Prostate gland (tissue), 2 donors: ENCODE measurements at regions not wholly inside any gene's neighbourhood (a gene's known extent, or its start where the extent isn't known, plus 50 kb on each side); places are given as distances from the start of the nearest gene placed in this dataset.

ENCODE experiments used
- DNase-seq: peaks from one replicate; pipeline ENCODE4 v3.0.0-alpha.2; 2019; ENCODE audit warnings: low spot score
- H3K27ac ChIP-seq, 2 donors: fragments of 200-600 bp; sonication (generic); 2 replicates each; pipeline ENCODE4 v1.5.1; 2017 to 2019
- H3K27me3 ChIP-seq: fragments of 200-600 bp; sonication (generic); replicated peaks from 2 replicates; pipeline ENCODE4 v1.5.1; 2019; ENCODE audit not compliant: insufficient read depth
- H3K36me3 ChIP-seq, 2 donors: fragments of 200-600 bp; sonication (generic); 1 replicate in 1 of 2; 2 replicates in 1 of 2; pipeline versions ENCODE4 v1.5.1 to v1.8.1; 2017 to 2019
- H3K4me1 ChIP-seq: fragments of 200-600 bp; sonication (generic); replicated peaks from 2 replicates; pipeline ENCODE4 v1.5.1; 2019
- H3K4me3 ChIP-seq, 2 donors: fragments of 200-600 bp; sonication (generic); 2 replicates each; pipeline ENCODE4 v1.5.1; 2017 to 2019
- H3K9me3 ChIP-seq: fragments of 200-600 bp; sonication (generic); 2 replicates; pipeline ENCODE4 v1.5.1; 2017
- POLR2A ChIP-seq: fragments of 450-650 bp; IDR thresholded peaks from one replicate; pipeline ENCODE4 v1.6.1; 2016; ENCODE audit warnings: antibody characterized with exemption, mild to moderate bottlenecking
- POLR2AphosphoS5 ChIP-seq: sonication (generic); formaldehyde crosslinking; IDR thresholded peaks from one replicate; pipeline ENCODE4 v1.6.1; 2017; ENCODE audit warnings: antibody characterized with exemption
- WGBS: methylation state at CpG from one replicate; pipeline ENCODE4 v1.1.5; 2018; 5-methylcytosine and 5-hydroxymethylcytosine counted together
- intact Hi-C: fragments of 100-400 bp; cut with DNase I; formaldehyde crosslinking; loops from one replicate; pipeline ENCODE4 v1.14.2; 2022
- TF ChIP-seq, protein P1 (sequence below), 4 experiments: fragments of 200-600 bp in 2 of 4; fragments of 450-650 bp in 2 of 4; sonication (generic) in 2 of 4; IDR thresholded peaks; 1 replicate in 3 of 4; 2 replicates in 1 of 4; pipeline ENCODE4 v1.5.1; 2016 to 2019; ENCODE audit warnings: antibody characterized with exemption in 4 of 4, mild to moderate bottlenecking in 2 of 4, moderate library complexity in 2 of 4

DNA sequence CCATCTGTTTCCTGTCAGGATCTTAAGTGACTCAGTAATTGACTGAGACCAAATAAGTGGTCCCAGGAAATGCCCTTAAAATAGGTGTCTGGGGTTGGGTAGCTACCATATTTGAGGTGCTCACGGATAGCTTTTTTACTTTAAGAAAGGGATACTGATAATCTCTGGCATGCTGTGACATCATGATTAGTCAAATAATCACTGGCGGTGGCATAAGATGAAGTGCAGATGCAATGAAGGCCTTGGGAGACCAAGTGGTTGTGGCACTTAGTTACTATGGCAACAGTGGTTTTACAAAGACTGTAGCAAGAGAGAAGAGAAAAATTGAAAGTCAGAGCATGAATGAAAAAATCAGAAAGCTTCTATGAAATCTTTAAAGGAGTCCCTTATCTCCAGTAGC, 114.5 kb upstream of the SLIT2 start:
- Histone ChIP-seq H3K4me1 (no peaks in the 10 kb centered on the region), H3K27me3 (no peaks in the 10 kb centered on the region), H3K9me3 (no peaks in the 10 kb centered on the region), H3K36me3 (no peaks in the 10 kb centered on the region), H3K27ac (no peak overlapping the region), H3K4me3 (no peak overlapping the region)
- intact Hi-C loops, result no loop called here
- DNase-seq, result no peak
- WGBS, result 74% methylated on average over 2 of the region's 2 CpGs
- TF ChIP-seq POLR2AphosphoS5 (no peak), POLR2A (no peak)
- TF ChIP-seq, protein P1, sequence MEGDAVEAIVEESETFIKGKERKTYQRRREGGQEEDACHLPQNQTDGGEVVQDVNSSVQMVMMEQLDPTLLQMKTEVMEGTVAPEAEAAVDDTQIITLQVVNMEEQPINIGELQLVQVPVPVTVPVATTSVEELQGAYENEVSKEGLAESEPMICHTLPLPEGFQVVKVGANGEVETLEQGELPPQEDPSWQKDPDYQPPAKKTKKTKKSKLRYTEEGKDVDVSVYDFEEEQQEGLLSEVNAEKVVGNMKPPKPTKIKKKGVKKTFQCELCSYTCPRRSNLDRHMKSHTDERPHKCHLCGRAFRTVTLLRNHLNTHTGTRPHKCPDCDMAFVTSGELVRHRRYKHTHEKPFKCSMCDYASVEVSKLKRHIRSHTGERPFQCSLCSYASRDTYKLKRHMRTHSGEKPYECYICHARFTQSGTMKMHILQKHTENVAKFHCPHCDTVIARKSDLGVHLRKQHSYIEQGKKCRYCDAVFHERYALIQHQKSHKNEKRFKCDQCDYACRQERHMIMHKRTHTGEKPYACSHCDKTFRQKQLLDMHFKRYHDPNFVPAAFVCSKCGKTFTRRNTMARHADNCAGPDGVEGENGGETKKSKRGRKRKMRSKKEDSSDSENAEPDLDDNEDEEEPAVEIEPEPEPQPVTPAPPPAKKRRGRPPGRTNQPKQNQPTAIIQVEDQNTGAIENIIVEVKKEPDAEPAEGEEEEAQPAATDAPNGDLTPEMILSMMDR (IDR thresholded peaks at IDR 0.05), result no peak

DNA sequence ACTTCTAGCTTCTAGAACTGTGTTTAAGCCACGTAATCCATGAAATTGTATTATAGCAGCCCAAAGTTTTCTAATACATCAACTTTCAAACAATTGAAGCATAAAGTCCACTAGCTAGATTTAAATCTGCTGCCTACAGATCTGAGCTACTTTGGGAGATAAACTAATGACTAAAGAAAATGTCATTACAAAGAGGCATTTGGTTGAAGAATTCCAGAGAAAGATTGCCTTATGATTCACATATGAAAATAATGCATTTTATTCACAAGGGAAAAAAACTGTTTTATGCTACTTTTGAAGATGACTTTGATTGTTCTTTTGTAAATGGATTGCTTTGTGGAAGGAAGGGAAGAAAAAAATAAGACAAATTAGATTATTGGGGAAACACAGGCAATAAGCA, 124.1 kb upstream of the SLIT2 start:
- Histone ChIP-seq H3K4me1 (no peaks in the 10 kb centered on the region), H3K27ac (no peak overlapping the region), H3K9me3 (no peaks in the 10 kb centered on the region), H3K4me3 (no peak overlapping the region), H3K36me3 (no peaks in the 10 kb centered on the region), H3K27me3 (no peaks in the 10 kb centered on the region)
- no peak for DNase-seq
- 100% methylated on average over 1 of the region's 1 CpG for WGBS
- TF ChIP-seq POLR2AphosphoS5, result no peak
- no peak for TF ChIP-seq POLR2A
- TF ChIP-seq, protein P1 (IDR thresholded peaks at IDR 0.05), result no peak
- intact Hi-C loops, result no loop called here

DNA sequence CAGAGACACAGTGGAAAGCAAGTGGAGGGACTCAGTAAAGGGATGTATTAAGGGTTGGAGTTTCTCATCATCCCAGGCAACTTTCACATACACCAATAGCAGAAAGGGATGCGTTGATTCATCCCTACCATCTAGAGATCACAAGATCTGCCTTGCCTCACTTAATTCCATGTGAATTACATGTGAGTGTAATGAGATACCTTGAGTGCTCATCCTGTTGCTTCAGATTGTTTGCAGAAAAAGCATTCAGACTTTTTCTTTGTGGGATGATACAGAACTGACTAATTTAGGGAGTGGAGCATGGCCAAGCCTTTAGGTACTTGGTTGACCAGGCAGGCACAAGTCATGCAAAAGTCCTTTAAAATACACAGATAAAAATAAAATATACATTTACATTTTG, 124.8 kb upstream of the SLIT2 start:
- H3K4me1 ChIP-seq, result no peaks in the 10 kb centered on the region
- H3K27ac ChIP-seq, result no peak overlapping the region
- WGBS, result 100% methylated on average over 1 of the region's 1 CpG
- TF ChIP-seq POLR2AphosphoS5 (no peak), POLR2A (no peak)
- TF ChIP-seq, protein P1 (IDR thresholded peaks at IDR 0.05), result no peak
- intact Hi-C loops, result no loop called here
- H3K4me3 ChIP-seq, result no peak overlapping the region
- DNase-seq, result no peak
- no peaks in the 10 kb centered on the region for H3K36me3 ChIP-seq
- H3K27me3 ChIP-seq, result no peaks in the 10 kb centered on the region
- H3K9me3 ChIP-seq, result no peaks in the 10 kb centered on the region

- intact Hi-C loops, result no loop called here
- whole genome bisulfite sequencing, result 86% methylated on average over 3 of the region's 3 CpGs
- Histone ChIP-seq H3K27ac (no peak overlapping the region), H3K4me1 (no peaks in the 10 kb centered on the region), H3K4me3 (no peak overlapping the region), H3K36me3 (no peaks in the 10 kb centered on the region), H3K9me3 (no peaks in the 10 kb centered on the region), H3K27me3 (no peaks in the 10 kb centered on the region)
- TF ChIP-seq POLR2AphosphoS5 (no peak), POLR2A (no peak)
- TF ChIP-seq, protein P1 (IDR thresholded peaks at IDR 0.05), result no peak
- no peak for DNase-seq
These were observed 127.2 kb upstream of the SLIT2 start for GRCh38 chr4:20124317-20125026.
